ENCODE measurements at regions not wholly inside any gene's neighbourhood (a gene's known extent, or its start where the extent isn't known, plus 50 kb on each side); places are given as distances from the start of the nearest gene placed in this dataset.

DNA sequence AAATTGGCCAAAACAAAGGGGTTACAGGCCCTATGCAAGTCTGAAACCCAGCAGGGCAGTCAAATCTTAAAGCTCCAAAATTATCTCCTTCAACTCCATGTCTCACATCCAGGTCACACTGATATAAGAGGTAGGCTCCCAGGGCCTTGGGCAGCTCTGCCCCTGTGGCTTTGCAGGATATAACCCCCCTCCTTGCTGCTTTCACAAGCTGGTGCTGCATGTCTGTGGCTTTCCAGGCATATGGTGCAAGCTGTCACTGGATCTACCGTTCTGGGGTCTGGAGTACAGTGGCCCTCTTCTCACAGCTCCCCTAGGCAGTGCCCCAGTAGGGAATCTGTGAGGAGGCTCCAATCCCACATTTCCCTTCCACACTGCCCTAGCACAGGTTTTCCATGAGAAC, 519.6 kb downstream of the ETS1 start:
- Mint-ChIP-seq H3K27me3 (no peaks in the 10 kb centered on the region), H3K27ac (no peak overlapping the region), H3K36me3 (ENCODE audit: low read depth) (no peaks in the 10 kb centered on the region), H3K9me3 (peaks cover 10% of the 10 kb centered on the region), H3K4me3 (no peak overlapping the region), H3K4me1 (ENCODE audit: low read depth) (no peaks in the 10 kb centered on the region)
- ATAC-seq (no peak), DNase-seq (no peak)
- POLR2A ChIA-PET, result no interaction called here
- CTCF ChIA-PET, result no interaction called here
- intact Hi-C loops (cut with micrococcal nuclease), result no loop called here
- TF ChIP-seq, protein P1, sequence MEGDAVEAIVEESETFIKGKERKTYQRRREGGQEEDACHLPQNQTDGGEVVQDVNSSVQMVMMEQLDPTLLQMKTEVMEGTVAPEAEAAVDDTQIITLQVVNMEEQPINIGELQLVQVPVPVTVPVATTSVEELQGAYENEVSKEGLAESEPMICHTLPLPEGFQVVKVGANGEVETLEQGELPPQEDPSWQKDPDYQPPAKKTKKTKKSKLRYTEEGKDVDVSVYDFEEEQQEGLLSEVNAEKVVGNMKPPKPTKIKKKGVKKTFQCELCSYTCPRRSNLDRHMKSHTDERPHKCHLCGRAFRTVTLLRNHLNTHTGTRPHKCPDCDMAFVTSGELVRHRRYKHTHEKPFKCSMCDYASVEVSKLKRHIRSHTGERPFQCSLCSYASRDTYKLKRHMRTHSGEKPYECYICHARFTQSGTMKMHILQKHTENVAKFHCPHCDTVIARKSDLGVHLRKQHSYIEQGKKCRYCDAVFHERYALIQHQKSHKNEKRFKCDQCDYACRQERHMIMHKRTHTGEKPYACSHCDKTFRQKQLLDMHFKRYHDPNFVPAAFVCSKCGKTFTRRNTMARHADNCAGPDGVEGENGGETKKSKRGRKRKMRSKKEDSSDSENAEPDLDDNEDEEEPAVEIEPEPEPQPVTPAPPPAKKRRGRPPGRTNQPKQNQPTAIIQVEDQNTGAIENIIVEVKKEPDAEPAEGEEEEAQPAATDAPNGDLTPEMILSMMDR (IDR thresholded peaks at IDR 0.05), result no peak

DNA sequence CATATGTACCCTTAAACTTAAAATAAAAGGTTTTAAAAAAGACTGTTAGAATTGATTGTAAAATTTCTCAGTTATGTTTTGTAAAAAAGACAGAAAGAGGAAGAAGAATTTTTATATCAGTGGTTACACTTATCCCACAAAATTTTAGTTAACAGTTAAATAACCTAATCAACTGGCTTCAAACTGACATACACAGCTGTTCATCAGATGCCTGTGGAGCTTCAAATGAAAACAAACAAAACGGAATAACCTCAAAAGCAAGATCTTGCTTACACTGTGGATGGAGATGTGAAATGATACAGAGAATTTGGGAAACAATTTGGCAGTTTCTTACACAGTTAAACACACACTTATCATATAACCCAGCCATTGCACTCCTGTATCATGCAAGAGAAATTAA, 521.0 kb downstream of the ETS1 start:
- Mint-ChIP-seq H3K4me3 (no peak overlapping the region), H3K4me1 (ENCODE audit: low read depth) (no peaks in the 10 kb centered on the region), H3K36me3 (ENCODE audit: low read depth) (no peaks in the 10 kb centered on the region), H3K27me3 (no peaks in the 10 kb centered on the region), H3K9me3 (peaks cover 10% of the 10 kb centered on the region), H3K27ac (no peak overlapping the region)
- ChIA-PET CTCF (no interaction called here), POLR2A (no interaction called here)
- DNase-seq (no peak), ATAC-seq (no peak)
- intact Hi-C loops (cut with micrococcal nuclease), result no loop called here
- TF ChIP-seq, protein P1 (IDR thresholded peaks at IDR 0.05), result no peak

DNA sequence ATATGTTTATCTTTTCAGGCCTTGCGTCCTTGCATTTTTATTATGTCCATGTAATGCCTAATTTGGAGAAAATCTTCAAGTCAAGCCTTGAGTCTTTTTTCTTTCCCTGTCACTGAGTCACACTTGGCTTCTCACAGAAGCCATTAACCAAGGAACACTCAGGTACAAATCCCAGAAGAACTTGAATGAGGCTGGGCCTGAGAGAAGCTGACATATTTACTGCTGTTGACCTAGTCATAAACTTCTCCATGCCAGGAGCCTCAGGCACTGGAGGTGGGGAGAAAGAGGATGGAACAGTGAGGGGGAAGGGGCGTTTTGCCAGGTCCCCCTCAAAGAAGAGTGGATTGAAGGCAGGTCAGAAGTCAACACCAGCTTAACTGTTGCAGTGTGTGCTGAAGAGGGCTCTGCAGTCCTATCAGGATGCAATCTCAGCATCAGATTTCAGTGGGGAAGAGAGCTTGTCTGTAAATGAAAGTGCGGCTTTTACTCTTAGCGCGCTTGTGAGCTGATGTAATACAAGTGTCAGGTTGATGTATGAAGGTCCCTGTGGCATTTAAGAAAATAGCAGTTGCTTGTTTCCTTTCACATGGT, 526.0 kb downstream of the ETS1 start:
- H3K9me3 Mint-ChIP-seq, result peaks cover 4% of the 10 kb centered on the region
- no peaks in the 10 kb centered on the region for H3K27me3 Mint-ChIP-seq
- H3K4me1 Mint-ChIP-seq (ENCODE audit: low read depth), result no peaks in the 10 kb centered on the region
- intact Hi-C loops (cut with micrococcal nuclease), result no loop called here
- no peak overlapping the region for H3K27ac Mint-ChIP-seq
- TF ChIP-seq, protein P1 (IDR thresholded peaks at IDR 0.05), result no peak
- no peak for ATAC-seq
- POLR2A ChIA-PET, result interaction anchor here (1.1 kb wide), 1 partner anchor 11 kb away, joined by 3 read pairs; no protein-coding TSS in a partner anchor
- no peak for DNase-seq
- H3K36me3 Mint-ChIP-seq (ENCODE audit: low read depth), result no peaks in the 10 kb centered on the region
- no peak overlapping the region for H3K4me3 Mint-ChIP-seq
- CTCF ChIA-PET, result interaction anchor here (2.1 kb wide), 1 partner anchor 97 kb away, joined by 7 read pairs; no protein-coding TSS in a partner anchor

DNA sequence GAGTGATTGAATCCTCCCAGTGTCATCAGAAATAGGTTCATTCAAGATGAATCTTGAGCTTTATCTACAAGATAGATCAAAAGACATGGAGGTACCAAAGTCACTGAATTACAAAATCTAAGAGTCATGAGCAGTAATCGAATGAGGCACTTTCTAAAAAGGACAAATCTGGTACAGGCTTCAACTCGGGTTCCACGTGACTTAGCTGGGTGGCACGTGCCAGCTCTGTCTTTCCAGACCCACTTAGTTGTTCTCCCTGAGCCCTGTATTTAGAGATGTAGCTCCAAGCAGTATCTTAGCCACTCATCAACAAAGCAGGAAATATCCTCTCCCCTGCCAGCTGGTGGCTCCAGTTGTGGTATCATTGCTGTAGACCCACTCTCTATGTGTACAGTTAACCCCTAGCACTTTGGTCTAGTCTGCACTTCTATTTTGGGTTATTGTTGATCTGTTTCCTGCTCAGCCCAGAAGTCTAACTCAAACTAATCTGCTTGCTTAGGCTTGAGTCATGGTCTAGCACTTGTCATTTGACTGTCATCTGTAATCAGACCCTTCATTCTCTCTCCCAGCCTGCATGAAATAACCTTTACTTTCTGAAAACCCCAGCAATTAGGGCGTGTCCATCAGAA, 528.7 kb downstream of the ETS1 start:
- Mint-ChIP-seq H3K27me3 (no peaks in the 10 kb centered on the region), H3K27ac (no peak overlapping the region)
- POLR2A ChIA-PET, result interaction anchor here (0.9 kb wide), 1 partner anchor 11 kb away, joined by 3 read pairs; no protein-coding TSS in a partner anchor

More for the DNA sequence above, 528.7 kb downstream of the ETS1 start:
- DNase-seq, result no peak
- H3K4me3 Mint-ChIP-seq, result no peak overlapping the region
- intact Hi-C loops (cut with micrococcal nuclease), result no loop called here
- peaks cover 4% of the 10 kb centered on the region for H3K9me3 Mint-ChIP-seq
- ATAC-seq, result peak; percentile 65
- no peaks in the 10 kb centered on the region for H3K36me3 Mint-ChIP-seq (ENCODE audit: low read depth)
- TF ChIP-seq, protein P1 (IDR thresholded peaks at IDR 0.05), result no peak
- CTCF ChIA-PET, result interaction anchor here (1.0 to 2.3 kb wide), 5 partner anchors 10 to 99 kb away, joined by 3 to 7 read pairs (median 5); no protein-coding TSS in a partner anchor
- peaks cover 21% of the 10 kb centered on the region for H3K4me1 Mint-ChIP-seq (ENCODE audit: low read depth)
